Prostate gland (tissue), 2 donors: ENCODE measurements at regions not wholly inside any gene's neighbourhood (a gene's known extent, or its start where the extent isn't known, plus 50 kb on each side); places are given as distances from the start of the nearest gene placed in this dataset.

ENCODE experiments used
- CTCF ChIP-seq, 4 experiments: fragments of 200-600 bp in 2 of 4; fragments of 450-650 bp in 2 of 4; sonication (generic) in 2 of 4; IDR thresholded peaks; 1 replicate in 3 of 4; 2 replicates in 1 of 4; pipeline ENCODE4 v1.5.1; 2016 to 2019; ENCODE audit warnings: antibody characterized with exemption in 4 of 4, mild to moderate bottlenecking in 2 of 4, moderate library complexity in 2 of 4
- POLR2A ChIP-seq: fragments of 450-650 bp; IDR thresholded peaks from one replicate; pipeline ENCODE4 v1.6.1; 2016; ENCODE audit warnings: antibody characterized with exemption, mild to moderate bottlenecking

- no peak for TF ChIP-seq POLR2A
- TF ChIP-seq CTCF (IDR thresholded peaks at IDR 0.05) = no peak
Measured at GRCh38 chr3:14346191-14346590, 56.2 kb upstream of the SLC6A6 start.
